A549 (cell line): ENCODE measurements at regions not wholly inside any gene's neighbourhood (a gene's known extent, or its start where the extent isn't known, plus 50 kb on each side); places are given as distances from the start of the nearest gene placed in this dataset.

Experiments used
- FOSL2 ChIP-seq, 2 experiments: fragments of 450-650 bp in 1 of 2; fragments of >200 bp in 1 of 2; sonication (Bioruptor Twin) in 1 of 2; formaldehyde crosslinking; IDR thresholded peaks; 2 replicates each; pipeline versions ENCODE4 v1.5.0 to v1.6.1; 2016 to 2020; ENCODE audit warnings: mild to moderate bottlenecking in 1 of 2, moderate library complexity in 1 of 2
- JUN ChIP-seq, 2 experiments: fragments of >200 bp; sonication (Bioruptor Twin); formaldehyde crosslinking; IDR thresholded peaks; 2 replicates in 1 of 2; 3 replicates in 1 of 2; pipeline ENCODE4 v1.6.1; 2016 to 2017
- KDM5A ChIP-seq: fragments of 200-600 bp; sonication (generic); IDR thresholded peaks from 2 replicates; pipeline ENCODE4 v1.6.1; 2016; ENCODE audit warnings: antibody characterized with exemption, mild to moderate bottlenecking
- POLR2A ChIP-seq: IDR thresholded peaks from 2 replicates; pipeline ENCODE4 v1.6.1; 2012; ENCODE audit warnings: mild to moderate bottlenecking, low read length
- RAD21 ChIP-seq, 2 experiments: fragments of >200 bp in 1 of 2; sonication (Bioruptor Twin) in 1 of 2; formaldehyde crosslinking in 1 of 2; IDR thresholded peaks in 1 of 2; conservative IDR thresholded peaks in 1 of 2; 2 replicates in 1 of 2; 3 replicates in 1 of 2; pipeline ENCODE4 v1.6.1; 2012 to 2018; ENCODE audit warnings: inconsistent platforms in 1 of 2
- TF ChIP-seq, protein P1 (sequence below): fragments of >200 bp; sonication (Bioruptor Twin); formaldehyde crosslinking; IDR thresholded peaks from 3 replicates; pipeline ENCODE4 v1.5.1; 2016
- TF ChIP-seq, protein P2 (sequence below): fragments of 450-650 bp; IDR thresholded peaks from 2 replicates; pipeline ENCODE4 v1.6.1; 2014; ENCODE audit warnings: antibody characterized with exemption
- TF ChIP-seq, protein P3 (sequence below): IDR thresholded peaks from 2 replicates; pipeline ENCODE4 v1.6.1; 2012

DNA sequence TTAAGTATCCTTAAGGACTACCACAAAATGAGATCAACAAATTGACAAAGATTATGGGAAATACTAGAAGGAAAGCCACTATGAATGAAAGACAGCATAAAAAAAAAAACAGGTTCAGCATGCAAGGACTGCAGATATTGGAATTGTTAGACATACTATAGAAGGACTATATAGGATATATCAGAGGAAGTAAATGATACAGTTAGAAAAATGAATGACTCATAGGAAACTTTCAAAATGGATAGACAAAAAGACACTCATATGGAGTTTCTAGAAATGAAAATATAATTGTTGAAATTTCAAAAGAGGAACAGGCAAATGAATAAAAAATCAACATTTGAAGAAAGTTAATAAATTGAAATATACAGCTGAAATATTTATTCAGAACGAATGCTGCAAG, 180.6 kb downstream of the PLK2 start:
- TF ChIP-seq, protein P1, sequence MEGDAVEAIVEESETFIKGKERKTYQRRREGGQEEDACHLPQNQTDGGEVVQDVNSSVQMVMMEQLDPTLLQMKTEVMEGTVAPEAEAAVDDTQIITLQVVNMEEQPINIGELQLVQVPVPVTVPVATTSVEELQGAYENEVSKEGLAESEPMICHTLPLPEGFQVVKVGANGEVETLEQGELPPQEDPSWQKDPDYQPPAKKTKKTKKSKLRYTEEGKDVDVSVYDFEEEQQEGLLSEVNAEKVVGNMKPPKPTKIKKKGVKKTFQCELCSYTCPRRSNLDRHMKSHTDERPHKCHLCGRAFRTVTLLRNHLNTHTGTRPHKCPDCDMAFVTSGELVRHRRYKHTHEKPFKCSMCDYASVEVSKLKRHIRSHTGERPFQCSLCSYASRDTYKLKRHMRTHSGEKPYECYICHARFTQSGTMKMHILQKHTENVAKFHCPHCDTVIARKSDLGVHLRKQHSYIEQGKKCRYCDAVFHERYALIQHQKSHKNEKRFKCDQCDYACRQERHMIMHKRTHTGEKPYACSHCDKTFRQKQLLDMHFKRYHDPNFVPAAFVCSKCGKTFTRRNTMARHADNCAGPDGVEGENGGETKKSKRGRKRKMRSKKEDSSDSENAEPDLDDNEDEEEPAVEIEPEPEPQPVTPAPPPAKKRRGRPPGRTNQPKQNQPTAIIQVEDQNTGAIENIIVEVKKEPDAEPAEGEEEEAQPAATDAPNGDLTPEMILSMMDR: no peak
- no peak for TF ChIP-seq POLR2A
- no peak for TF ChIP-seq FOSL2 (IDR thresholded peaks at IDR 0.05)
- TF ChIP-seq FOSL2 (CRISPR knock-in tag; IDR thresholded peaks at IDR 0.05): no peak
- TF ChIP-seq JUN (IDR thresholded peaks at IDR 0.05): no peak
- TF ChIP-seq, protein P2, sequence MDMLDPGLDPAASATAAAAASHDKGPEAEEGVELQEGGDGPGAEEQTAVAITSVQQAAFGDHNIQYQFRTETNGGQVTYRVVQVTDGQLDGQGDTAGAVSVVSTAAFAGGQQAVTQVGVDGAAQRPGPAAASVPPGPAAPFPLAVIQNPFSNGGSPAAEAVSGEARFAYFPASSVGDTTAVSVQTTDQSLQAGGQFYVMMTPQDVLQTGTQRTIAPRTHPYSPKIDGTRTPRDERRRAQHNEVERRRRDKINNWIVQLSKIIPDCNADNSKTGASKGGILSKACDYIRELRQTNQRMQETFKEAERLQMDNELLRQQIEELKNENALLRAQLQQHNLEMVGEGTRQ: no peak
- TF ChIP-seq RAD21 (conservative IDR thresholded peaks at IDR 0.05 in 1 of 2, IDR thresholded peaks at IDR 0.05 in 1 of 2): no peak
- TF ChIP-seq KDM5A: no peak
- TF ChIP-seq, protein P3, sequence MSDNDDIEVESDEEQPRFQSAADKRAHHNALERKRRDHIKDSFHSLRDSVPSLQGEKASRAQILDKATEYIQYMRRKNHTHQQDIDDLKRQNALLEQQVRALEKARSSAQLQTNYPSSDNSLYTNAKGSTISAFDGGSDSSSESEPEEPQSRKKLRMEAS: no peak
